ENCODE measurements at regions not wholly inside any gene's neighbourhood (a gene's known extent, or its start where the extent isn't known, plus 50 kb on each side); places are given as distances from the start of the nearest gene placed in this dataset.

GRCh38 chr1:19536519-19536918 lies 51.2 kb upstream of the CAPZB start:
- no peak for TF ChIP-seq POLR2A (IDR thresholded peaks at IDR 0.05)
- TF ChIP-seq CTCF (IDR thresholded peaks at IDR 0.05), result no peak

Data from esophagus squamous epithelium (tissue), 4 donors.